Chondrocyte (in vitro differentiated cells): ENCODE measurements at regions not wholly inside any gene's neighbourhood (a gene's known extent, or its start where the extent isn't known, plus 50 kb on each side); places are given as distances from the start of the nearest gene placed in this dataset.
"Not testable (repeated sequence)": the region's sequence is repeated elsewhere in the genome, so short reads cannot be mapped to it uniquely, and the experiment has no call there.

Source experiments
- DNase-seq: peaks from one replicate; pipeline ENCODE4 v3.0.0; 2021; ENCODE audit warnings: mixed read lengths, low spot score
- H3K27ac Mint-ChIP-seq: one replicate; pipeline ENCODE4 v1.8.0; 2021; ENCODE audit warnings: mild to moderate bottlenecking, moderate library complexity, mixed read lengths; ENCODE audit not compliant: unreplicated experiment
- H3K27me3 Mint-ChIP-seq: 2 replicates; pipeline ENCODE4 v1.8.0; 2021; ENCODE audit warnings: low read depth, mixed read lengths
- H3K36me3 Mint-ChIP-seq: 2 replicates; pipeline ENCODE4 v1.8.0; 2021; ENCODE audit warnings: low read depth, mixed read lengths
- H3K4me1 Mint-ChIP-seq: 2 replicates; pipeline ENCODE4 v1.8.0; 2021; ENCODE audit warnings: low read depth, mild to moderate bottlenecking, mixed read lengths
- H3K4me3 Mint-ChIP-seq: one replicate; pipeline ENCODE4 v1.8.0; 2021; ENCODE audit warnings: mild to moderate bottlenecking, moderate library complexity, mixed read lengths; ENCODE audit not compliant: unreplicated experiment
- H3K9me3 Mint-ChIP-seq: 2 replicates; pipeline ENCODE4 v1.8.0; 2021; ENCODE audit warnings: low read depth, mixed read lengths
- TF ChIP-seq, protein P1 (sequence below): fragments of 200-600 bp; sonication (generic); IDR thresholded peaks from 2 replicates; pipeline ENCODE4 v1.5.0; 2021; ENCODE audit warnings: antibody characterized with exemption, mild to moderate bottlenecking, moderate library complexity

DNA sequence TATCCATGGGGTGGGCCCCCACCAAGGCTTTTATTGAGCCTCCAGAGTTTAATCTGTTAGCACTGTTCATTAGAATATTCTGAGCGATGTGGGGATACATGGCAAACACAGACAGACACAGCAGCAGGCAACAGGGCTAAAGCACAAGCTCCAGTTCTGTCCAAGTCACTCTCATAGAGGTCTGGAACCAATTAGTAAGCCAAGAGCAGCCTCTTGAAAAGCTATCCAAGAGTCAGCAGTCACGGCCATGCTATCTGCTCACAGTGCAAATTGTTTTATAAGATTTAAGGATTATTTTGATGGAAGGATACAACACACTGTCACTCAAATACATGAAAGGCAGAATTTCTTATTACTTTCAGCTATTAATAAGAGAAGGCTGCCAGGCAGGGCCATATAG lies 86.4 kb upstream of the DGKB start:
- Mint-ChIP-seq H3K4me3 (no peak overlapping the region), H3K4me1 (no peaks in the 10 kb centered on the region), H3K27ac (no peak overlapping the region), H3K36me3 (no peaks in the 10 kb centered on the region), H3K27me3 (no peaks in the 10 kb centered on the region), H3K9me3 (peaks cover 6% of the 10 kb centered on the region)
- DNase-seq = no peak
- TF ChIP-seq, protein P1, sequence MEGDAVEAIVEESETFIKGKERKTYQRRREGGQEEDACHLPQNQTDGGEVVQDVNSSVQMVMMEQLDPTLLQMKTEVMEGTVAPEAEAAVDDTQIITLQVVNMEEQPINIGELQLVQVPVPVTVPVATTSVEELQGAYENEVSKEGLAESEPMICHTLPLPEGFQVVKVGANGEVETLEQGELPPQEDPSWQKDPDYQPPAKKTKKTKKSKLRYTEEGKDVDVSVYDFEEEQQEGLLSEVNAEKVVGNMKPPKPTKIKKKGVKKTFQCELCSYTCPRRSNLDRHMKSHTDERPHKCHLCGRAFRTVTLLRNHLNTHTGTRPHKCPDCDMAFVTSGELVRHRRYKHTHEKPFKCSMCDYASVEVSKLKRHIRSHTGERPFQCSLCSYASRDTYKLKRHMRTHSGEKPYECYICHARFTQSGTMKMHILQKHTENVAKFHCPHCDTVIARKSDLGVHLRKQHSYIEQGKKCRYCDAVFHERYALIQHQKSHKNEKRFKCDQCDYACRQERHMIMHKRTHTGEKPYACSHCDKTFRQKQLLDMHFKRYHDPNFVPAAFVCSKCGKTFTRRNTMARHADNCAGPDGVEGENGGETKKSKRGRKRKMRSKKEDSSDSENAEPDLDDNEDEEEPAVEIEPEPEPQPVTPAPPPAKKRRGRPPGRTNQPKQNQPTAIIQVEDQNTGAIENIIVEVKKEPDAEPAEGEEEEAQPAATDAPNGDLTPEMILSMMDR = no peak

- no peak for DNase-seq
- Mint-ChIP-seq H3K27me3 (no peaks in the 10 kb centered on the region), H3K9me3 (peaks cover 5% of the 10 kb centered on the region), H3K27ac (no peak overlapping the region), H3K36me3 (no peaks in the 10 kb centered on the region), H3K4me1 (peaks cover 4% of the 10 kb centered on the region), H3K4me3 (no peak overlapping the region)
- TF ChIP-seq, protein P1 = no peak
Observed at GRCh38 chr7:14978687-14979086, 76.1 kb upstream of the DGKB start.

DNA sequence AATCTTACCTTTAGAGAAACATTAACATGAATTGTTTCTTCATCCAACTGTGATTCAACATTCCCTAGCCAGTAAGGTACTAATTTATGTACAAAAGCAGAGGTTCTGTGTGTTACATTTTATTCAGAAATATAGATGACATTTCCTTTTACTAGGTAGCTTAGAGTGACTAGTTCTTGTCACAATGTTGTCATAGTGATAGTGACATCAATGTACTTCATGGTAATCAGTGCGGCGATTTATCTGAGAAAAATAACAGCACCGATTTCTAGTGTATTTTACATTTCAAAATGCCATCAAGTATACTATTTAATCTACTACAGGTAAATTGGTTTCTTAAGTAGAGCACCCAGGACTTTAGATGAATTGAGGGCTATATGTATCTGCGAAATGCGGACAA lies 72.1 kb upstream of the DGKB start:
- DNase-seq = no peak
- no peaks in the 10 kb centered on the region for H3K36me3 Mint-ChIP-seq
- H3K4me3 Mint-ChIP-seq = no peak overlapping the region
- H3K4me1 Mint-ChIP-seq = peaks cover 4% of the 10 kb centered on the region
- TF ChIP-seq, protein P1 = no peak
- H3K9me3 Mint-ChIP-seq = no peaks in the 10 kb centered on the region
- no peak overlapping the region for H3K27ac Mint-ChIP-seq
- no peaks in the 10 kb centered on the region for H3K27me3 Mint-ChIP-seq

DNA sequence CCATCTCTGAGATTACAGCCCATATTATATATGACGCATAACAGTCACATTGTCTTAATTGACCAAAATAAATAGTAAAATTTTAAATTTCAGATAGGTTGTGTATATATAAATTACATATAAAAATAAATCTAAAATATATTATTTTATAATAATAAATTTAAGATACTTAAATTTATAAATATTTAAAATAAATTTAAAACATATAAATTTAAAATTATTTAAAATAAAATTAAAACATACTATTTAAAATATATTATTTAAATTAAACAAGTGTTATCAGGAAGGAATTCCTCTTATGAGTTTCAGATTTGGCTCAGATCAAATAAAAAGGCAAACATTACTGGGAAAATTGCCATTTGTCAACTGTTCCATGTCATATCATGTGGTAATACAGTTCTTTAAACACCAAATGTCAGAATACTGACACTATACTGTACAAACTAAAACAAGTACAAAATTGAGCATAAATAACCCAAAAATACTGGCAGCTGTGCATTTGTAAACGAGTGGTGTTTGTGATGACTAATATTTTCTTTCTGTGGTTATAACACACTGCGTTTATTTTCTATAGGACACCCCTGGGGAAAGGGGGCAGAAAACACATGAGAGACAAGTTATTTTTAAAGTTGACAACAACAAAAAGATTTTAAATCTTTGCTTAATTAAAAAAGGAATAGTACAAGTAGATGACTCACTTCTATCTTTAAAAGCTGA lies 71.3 kb upstream of the DGKB start:
- Mint-ChIP-seq H3K4me3 (no peak overlapping the region), H3K36me3 (no peaks in the 10 kb centered on the region), H3K27ac (no peak overlapping the region), H3K9me3 (no peaks in the 10 kb centered on the region), H3K27me3 (no peaks in the 10 kb centered on the region), H3K4me1 (peaks cover 4% of the 10 kb centered on the region)
- TF ChIP-seq, protein P1 = no peak
- no peak for DNase-seq

DNA sequence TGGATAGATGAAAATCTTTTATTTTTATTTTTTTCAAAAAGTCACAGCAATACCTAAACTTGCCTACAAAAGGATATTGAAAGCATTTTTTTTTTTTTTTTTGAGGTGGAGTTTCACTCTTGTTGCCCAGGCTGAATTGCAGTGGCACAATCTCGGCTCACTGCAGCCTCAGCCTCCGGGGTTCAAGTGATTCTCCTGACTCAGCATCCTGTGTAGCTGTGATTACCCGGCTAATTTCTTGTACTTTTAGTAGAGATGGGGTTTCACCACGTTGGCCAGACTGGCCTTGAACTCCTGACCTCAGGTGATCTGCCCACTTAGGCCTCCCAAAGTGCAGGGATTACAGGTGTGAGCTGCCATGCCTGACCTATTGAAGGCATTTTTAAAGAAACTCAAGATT lies 69.1 kb upstream of the DGKB start:
- not testable (repeated sequence) for H3K4me1 Mint-ChIP-seq, H3K4me3 Mint-ChIP-seq, H3K36me3 Mint-ChIP-seq, DNase-seq, H3K9me3 Mint-ChIP-seq, H3K27ac Mint-ChIP-seq, H3K27me3 Mint-ChIP-seq

GRCh38 chr7:14967376-14967775 lies 64.8 kb upstream of the DGKB start:
- DNase-seq, H3K9me3 Mint-ChIP-seq, H3K27ac Mint-ChIP-seq, H3K4me3 Mint-ChIP-seq, H3K27me3 Mint-ChIP-seq, H3K4me1 Mint-ChIP-seq, H3K36me3 Mint-ChIP-seq: not testable (repeated sequence)
